ENCODE measurements at regions not wholly inside any gene's neighbourhood (a gene's known extent, or its start where the extent isn't known, plus 50 kb on each side); places are given as distances from the start of the nearest gene placed in this dataset.

DNA sequence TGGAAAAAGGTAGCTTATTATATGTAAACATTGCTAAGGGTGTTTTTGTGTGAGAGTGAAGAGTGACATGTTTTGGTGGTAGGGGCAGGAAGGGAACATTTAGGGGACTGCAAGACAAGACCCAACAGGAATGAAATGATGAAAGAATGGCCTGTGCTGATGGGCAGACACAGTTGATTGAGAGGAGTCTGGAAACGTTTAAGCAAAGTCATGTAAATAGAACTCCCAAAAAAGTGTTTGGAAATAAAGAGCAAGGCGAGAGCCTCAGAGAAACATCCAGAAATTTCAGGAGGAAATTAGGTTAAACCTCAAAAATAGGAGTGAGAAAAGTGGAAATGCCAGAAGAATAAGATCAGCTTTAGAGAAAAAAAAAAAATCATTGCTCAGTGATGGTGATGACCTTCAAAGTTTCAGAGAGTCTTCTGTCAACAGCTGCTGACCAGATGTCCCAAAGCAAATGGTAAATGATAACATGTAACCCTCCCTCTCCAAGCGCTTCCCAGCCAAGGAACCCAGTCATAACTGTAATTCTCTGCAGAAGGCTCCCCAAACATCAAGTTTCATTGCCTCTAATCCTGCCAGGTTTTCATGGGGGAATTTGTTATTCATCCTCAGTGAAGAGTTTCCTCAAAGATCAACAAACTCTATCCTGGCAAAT lies 223.2 kb upstream of the FAR2 start:
- TF ChIP-seq, protein P1, sequence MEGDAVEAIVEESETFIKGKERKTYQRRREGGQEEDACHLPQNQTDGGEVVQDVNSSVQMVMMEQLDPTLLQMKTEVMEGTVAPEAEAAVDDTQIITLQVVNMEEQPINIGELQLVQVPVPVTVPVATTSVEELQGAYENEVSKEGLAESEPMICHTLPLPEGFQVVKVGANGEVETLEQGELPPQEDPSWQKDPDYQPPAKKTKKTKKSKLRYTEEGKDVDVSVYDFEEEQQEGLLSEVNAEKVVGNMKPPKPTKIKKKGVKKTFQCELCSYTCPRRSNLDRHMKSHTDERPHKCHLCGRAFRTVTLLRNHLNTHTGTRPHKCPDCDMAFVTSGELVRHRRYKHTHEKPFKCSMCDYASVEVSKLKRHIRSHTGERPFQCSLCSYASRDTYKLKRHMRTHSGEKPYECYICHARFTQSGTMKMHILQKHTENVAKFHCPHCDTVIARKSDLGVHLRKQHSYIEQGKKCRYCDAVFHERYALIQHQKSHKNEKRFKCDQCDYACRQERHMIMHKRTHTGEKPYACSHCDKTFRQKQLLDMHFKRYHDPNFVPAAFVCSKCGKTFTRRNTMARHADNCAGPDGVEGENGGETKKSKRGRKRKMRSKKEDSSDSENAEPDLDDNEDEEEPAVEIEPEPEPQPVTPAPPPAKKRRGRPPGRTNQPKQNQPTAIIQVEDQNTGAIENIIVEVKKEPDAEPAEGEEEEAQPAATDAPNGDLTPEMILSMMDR (IDR thresholded peaks at IDR 0.05; ENCODE audit: borderline replicate concordance, extremely low read depth, low read length, poor library complexity, severe bottlenecking), result no peak
- no peak for TF ChIP-seq EZH2 (IDR thresholded peaks at IDR 0.05; ENCODE audit: borderline replicate concordance, low read depth, low read length, severe bottlenecking)
- H3K4me2 ChIP-seq (ENCODE audit: insufficient read depth, low read length), result no peak overlapping the region
- H3K9ac ChIP-seq (ENCODE audit: low read depth, low read length), result no peak overlapping the region
- H4K20me1 ChIP-seq (ENCODE audit: insufficient read depth, low read length), result no peaks in the 10 kb centered on the region
- H3K4me1 ChIP-seq (ENCODE audit: insufficient read depth, low read length), result no peaks in the 10 kb centered on the region
- no peaks in the 10 kb centered on the region for H3K9me3 ChIP-seq (ENCODE audit: insufficient read depth, low read length, severe bottlenecking)
- no peak overlapping the region for H3K4me3 ChIP-seq (ENCODE audit: low read depth in 1 of 2, low read length in 2 of 2)
- no peak for DNase-seq
- H2AFZ ChIP-seq (ENCODE audit: low read depth, low read length), result no peak overlapping the region
- no peaks in the 10 kb centered on the region for H3K27me3 ChIP-seq (ENCODE audit: insufficient read depth, low read length, poor library complexity)
- no peaks in the 10 kb centered on the region for H3K79me2 ChIP-seq (ENCODE audit: insufficient read depth, low read length)
- ATAC-seq (ENCODE audit: insufficient read depth, low read depth), result no peak
- H3K27ac ChIP-seq (ENCODE audit: low read length), result no peak overlapping the region
- H3K36me3 ChIP-seq (ENCODE audit: insufficient read depth, low read length), result no peaks in the 10 kb centered on the region

DNA sequence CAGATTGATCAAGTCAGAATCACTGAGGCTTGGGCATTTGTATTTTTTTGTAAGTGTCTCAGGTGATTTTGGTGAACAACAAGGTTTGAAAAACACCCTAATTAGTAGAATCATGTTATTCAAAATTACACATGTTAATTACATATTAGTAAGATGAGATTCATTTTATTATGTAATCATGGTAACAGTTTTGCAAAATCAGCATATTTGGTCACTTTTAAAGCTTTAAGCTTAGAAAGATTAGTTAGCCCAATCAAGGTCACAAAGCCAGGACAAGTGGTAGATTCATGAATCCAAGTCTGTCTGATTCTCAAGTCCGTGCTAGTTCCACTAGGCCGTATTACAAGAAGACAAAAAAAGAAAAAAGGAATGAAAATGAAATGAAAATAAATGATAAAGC lies 218.4 kb upstream of the FAR2 start:
- Histone ChIP-seq H3K36me3 (ENCODE audit: insufficient read depth, low read length) (no peaks in the 10 kb centered on the region), H3K4me3 (ENCODE audit: low read depth in 1 of 2, low read length in 2 of 2) (no peak overlapping the region), H3K9ac (ENCODE audit: low read depth, low read length) (no peak overlapping the region), H3K27me3 (ENCODE audit: insufficient read depth, low read length, poor library complexity) (no peaks in the 10 kb centered on the region), H3K4me2 (ENCODE audit: insufficient read depth, low read length) (no peak overlapping the region), H3K79me2 (ENCODE audit: insufficient read depth, low read length) (no peaks in the 10 kb centered on the region), H3K4me1 (ENCODE audit: insufficient read depth, low read length) (no peaks in the 10 kb centered on the region), H4K20me1 (ENCODE audit: insufficient read depth, low read length) (no peaks in the 10 kb centered on the region), H3K9me3 (ENCODE audit: insufficient read depth, low read length, severe bottlenecking) (no peaks in the 10 kb centered on the region), H2AFZ (ENCODE audit: low read depth, low read length) (no peak overlapping the region), H3K27ac (ENCODE audit: low read length) (no peak overlapping the region)
- DNase-seq (no peak), ATAC-seq (ENCODE audit: insufficient read depth, low read depth) (no peak)
- no peak for TF ChIP-seq EZH2 (IDR thresholded peaks at IDR 0.05; ENCODE audit: borderline replicate concordance, low read depth, low read length, severe bottlenecking)
- TF ChIP-seq, protein P1 (IDR thresholded peaks at IDR 0.05; ENCODE audit: borderline replicate concordance, extremely low read depth, low read length, poor library complexity, severe bottlenecking), result no peak

DNA sequence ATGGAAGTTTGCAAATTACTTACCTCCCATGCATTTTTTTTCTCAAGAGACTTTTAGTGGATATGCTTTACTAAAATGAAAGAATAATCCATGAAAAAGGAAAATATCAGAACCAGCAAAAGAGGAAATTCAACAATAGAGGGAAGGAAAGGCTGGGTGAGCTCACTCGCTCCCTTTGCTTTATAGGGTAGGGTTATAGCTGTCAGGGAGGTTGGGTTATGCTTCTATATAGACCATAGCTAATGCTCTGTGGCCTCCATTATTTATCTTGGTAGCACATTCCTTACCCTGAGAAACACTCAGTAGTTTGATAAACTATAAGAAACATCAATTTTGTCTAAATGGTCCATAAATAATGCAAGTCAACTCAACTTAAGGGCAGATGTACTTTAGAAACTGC lies 215.9 kb upstream of the FAR2 start:
- TF ChIP-seq, protein P1 (IDR thresholded peaks at IDR 0.05; ENCODE audit: borderline replicate concordance, extremely low read depth, low read length, poor library complexity, severe bottlenecking), result no peak
- no peak for TF ChIP-seq EZH2 (IDR thresholded peaks at IDR 0.05; ENCODE audit: borderline replicate concordance, low read depth, low read length, severe bottlenecking)
- no peaks in the 10 kb centered on the region for H3K79me2 ChIP-seq (ENCODE audit: insufficient read depth, low read length)
- ATAC-seq (ENCODE audit: insufficient read depth, low read depth) (no peak), DNase-seq (no peak)
- H3K27ac ChIP-seq (ENCODE audit: low read length), result no peak overlapping the region
- no peak overlapping the region for H3K9ac ChIP-seq (ENCODE audit: low read depth, low read length)
- no peaks in the 10 kb centered on the region for H3K9me3 ChIP-seq (ENCODE audit: insufficient read depth, low read length, severe bottlenecking)
- H2AFZ ChIP-seq (ENCODE audit: low read depth, low read length), result no peak overlapping the region
- no peaks in the 10 kb centered on the region for H3K4me1 ChIP-seq (ENCODE audit: insufficient read depth, low read length)
- no peaks in the 10 kb centered on the region for H4K20me1 ChIP-seq (ENCODE audit: insufficient read depth, low read length)
- H3K27me3 ChIP-seq (ENCODE audit: insufficient read depth, low read length, poor library complexity), result no peaks in the 10 kb centered on the region
- H3K36me3 ChIP-seq (ENCODE audit: insufficient read depth, low read length), result no peaks in the 10 kb centered on the region
- no peak overlapping the region for H3K4me2 ChIP-seq (ENCODE audit: insufficient read depth, low read length)
- H3K4me3 ChIP-seq (ENCODE audit: low read depth in 1 of 2, low read length in 2 of 2), result no peak overlapping the region
